GM12865 (cell line): ENCODE measurements at regions not wholly inside any gene's neighbourhood (a gene's known extent, or its start where the extent isn't known, plus 50 kb on each side); places are given as distances from the start of the nearest gene placed in this dataset.

Experiments
- DNase-seq: peaks from one replicate; pipeline ENCODE4 v3.0.0; 2010; ENCODE audit warnings: low read depth
- H3K4me3 ChIP-seq: 2 replicates; pipeline ENCODE4 v1.5.1; 2011; ENCODE audit warnings: mild to moderate bottlenecking, low read depth, low read length, control low read depth
- CTCF ChIP-seq: IDR thresholded peaks from 2 replicates; pipeline ENCODE4 v1.5.1; 2011; ENCODE audit warnings: low read length, control low read depth, low read depth, inconsistent platforms; ENCODE audit not compliant: insufficient read depth; ENCODE audit errors: missing control alignments

- no peak overlapping the region for H3K4me3 ChIP-seq
- TF ChIP-seq CTCF = no peak
- no peak for DNase-seq
Measured at GRCh38 chr2:240269380-240269779, 128.9 kb upstream of the OTOS start.

- TF ChIP-seq CTCF = no peak
- H3K4me3 ChIP-seq = no peak overlapping the region
- DNase-seq = no peak
Measured at GRCh38 chr2:240269886-240270285, 129.4 kb upstream of the OTOS start.

GRCh38 chr2:240271716-240272341, 131.4 kb upstream of the OTOS start:
- DNase-seq = no peak
- H3K4me3 ChIP-seq = no peak overlapping the region
- no peak for TF ChIP-seq CTCF

- no peak overlapping the region for H3K4me3 ChIP-seq
- no peak for TF ChIP-seq CTCF
- DNase-seq = no peak
Measured at GRCh38 chr2:240275386-240275785, 134.9 kb upstream of the OTOS start.

- no peak overlapping the region for H3K4me3 ChIP-seq
- no peak for TF ChIP-seq CTCF
- DNase-seq = no peak
Measured at GRCh38 chr2:240277073-240277806, 136.8 kb upstream of the OTOS start.

GRCh38 chr2:240277807-240278522, 137.5 kb upstream of the OTOS start:
- no peak for DNase-seq
- H3K4me3 ChIP-seq = no peak overlapping the region
- TF ChIP-seq CTCF = no peak

GRCh38 chr2:240278661-240279060, 138.2 kb upstream of the OTOS start:
- no peak for TF ChIP-seq CTCF
- no peak overlapping the region for H3K4me3 ChIP-seq

More at GRCh38 chr2:240278661-240279060, 138.2 kb upstream of the OTOS start:
- DNase-seq = no peak
